ENCODE measurements at regions not wholly inside any gene's neighbourhood (a gene's known extent, or its start where the extent isn't known, plus 50 kb on each side); places are given as distances from the start of the nearest gene placed in this dataset.
"Not testable (repeated sequence)": the region's sequence is repeated elsewhere in the genome, so short reads cannot be mapped to it uniquely, and the experiment has no call there.

- not testable (repeated sequence) for H3K27ac ChIP-seq; H3K9me3 ChIP-seq; H3K27me3 ChIP-seq; H3K4me3 ChIP-seq; DNase-seq (ENCODE audit: low spot score in 2 of 2); H3K36me3 ChIP-seq
- WGBS = 85% methylated on average over 6 of the region's 6 CpGs
- peaks cover 11% of the 10 kb centered on the region for H3K4me1 ChIP-seq
These were observed 56.6 kb upstream of the ASNS start for GRCh38 chr7:97928844-97929243.

GRCh38 chr7:97927790-97928748 lies 55.9 kb upstream of the ASNS start:
- H3K36me3 ChIP-seq; H3K9me3 ChIP-seq; DNase-seq (ENCODE audit: low spot score in 2 of 2); H3K27me3 ChIP-seq; H3K27ac ChIP-seq: not testable (repeated sequence)
- H3K4me1 ChIP-seq = peaks cover 11% of the 10 kb centered on the region
- peak overlapping the region; percentile 59 for H3K4me3 ChIP-seq
- WGBS = 16% methylated on average over 5 of the region's 80 CpGs
- peak; percentile 35 to 95 for TF ChIP-seq CTCF (IDR thresholded peaks at IDR 0.05)
